Inferior parietal cortex (tissue), 1 donor: ENCODE measurements at regions not wholly inside any gene's neighbourhood (a gene's known extent, or its start where the extent isn't known, plus 50 kb on each side); places are given as distances from the start of the nearest gene placed in this dataset.
A peak's percentile ranks its signal among the peaks of the same experiment; 100 is the strongest.

ENCODE experiments used
- DNase-seq: peaks from one replicate; pipeline ENCODE4 v3.0.0-alpha.2; 2016; ENCODE audit errors: extremely low spot score

DNA sequence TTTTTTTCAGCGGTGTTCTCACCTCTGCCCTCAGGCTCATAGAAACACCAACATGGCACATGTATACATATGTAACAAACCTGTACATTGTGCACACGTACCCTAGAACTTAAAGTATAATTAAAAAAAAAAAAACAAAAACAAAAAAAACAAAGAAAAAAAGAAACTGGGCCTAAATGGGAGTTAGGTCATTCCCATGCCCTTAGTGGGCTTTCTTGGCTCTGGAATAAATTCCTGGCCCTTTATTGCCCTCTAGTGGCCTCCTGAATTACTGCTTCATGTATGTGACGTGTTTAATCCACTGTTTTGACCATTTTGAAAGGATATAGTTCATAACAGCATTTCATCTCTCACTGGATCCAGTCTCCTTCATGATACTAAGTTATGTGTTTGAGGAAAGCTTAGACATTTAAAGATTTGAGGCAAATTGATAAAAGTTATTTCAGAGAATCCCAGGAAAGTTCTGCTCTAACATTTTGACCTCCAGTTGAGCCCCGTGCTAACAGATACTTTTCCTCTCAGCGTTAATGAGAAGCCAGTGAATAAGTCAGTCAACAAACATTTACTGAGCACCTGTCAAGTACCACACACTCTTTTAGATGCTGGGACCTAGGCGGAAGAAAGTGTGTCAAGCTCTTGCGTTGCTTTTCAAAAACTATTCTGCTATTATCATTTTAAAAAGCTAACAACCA lies 54.7 kb upstream of the SYPL1 start:
- peak; percentile 86 for DNase-seq

DNA sequence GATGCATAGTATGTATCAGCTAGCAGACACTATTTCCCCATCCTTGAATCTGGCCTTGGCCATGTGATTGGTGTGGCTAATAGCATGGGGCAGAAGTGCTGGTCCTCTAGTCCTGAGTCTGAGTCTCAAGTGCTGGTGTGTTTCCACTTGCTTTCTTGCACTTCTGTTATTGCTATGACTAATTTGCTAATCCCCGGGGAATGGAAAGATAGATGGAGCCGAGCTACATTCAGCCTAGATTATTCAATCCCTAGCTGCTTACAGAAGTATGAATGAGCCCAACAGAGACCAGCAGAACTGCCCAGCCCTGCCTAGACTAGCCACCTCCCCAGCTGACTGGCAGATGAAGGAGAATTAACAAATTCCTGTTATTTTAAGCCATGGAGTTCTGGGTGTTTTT lies 53.2 kb upstream of the SYPL1 start:
- DNase-seq = no peak

DNA sequence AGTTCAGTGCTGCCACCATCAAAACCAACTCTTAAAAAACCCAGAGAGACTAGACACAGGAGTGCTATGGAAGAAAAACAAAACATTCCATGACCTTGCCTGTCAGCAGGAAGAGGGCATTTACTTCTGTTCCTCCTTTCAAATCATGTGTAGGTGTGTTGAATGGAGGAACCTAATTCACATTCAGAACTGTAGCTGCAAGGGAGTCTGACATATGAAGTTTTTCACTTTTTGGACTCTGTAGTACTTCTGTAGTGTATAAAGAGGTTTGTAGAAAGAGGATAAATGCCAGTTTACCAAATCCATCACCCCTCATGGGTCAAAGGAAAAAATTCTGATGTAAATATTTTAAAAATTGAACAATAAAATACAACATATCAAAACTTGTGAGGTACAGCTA lies 51.1 kb upstream of the SYPL1 start:
- no peak for DNase-seq
